NB4 (cell line): ENCODE measurements at regions not wholly inside any gene's neighbourhood (a gene's known extent, or its start where the extent isn't known, plus 50 kb on each side); places are given as distances from the start of the nearest gene placed in this dataset.

Experiments used
- DNase-seq: peaks from one replicate; pipeline ENCODE4 v3.0.0; 2010; ENCODE audit warnings: low read depth
- H3K4me3 ChIP-seq: one replicate; pipeline ENCODE4 v1.5.1; 2011; ENCODE audit warnings: mild to moderate bottlenecking, low read depth, low read length, moderate library complexity
- CTCF ChIP-seq: IDR thresholded peaks from one replicate; pipeline ENCODE4 v1.5.1; 2012; ENCODE audit warnings: low read depth, low read length
- MAX ChIP-seq: IDR thresholded peaks from 2 replicates; pipeline ENCODE4 v1.6.1; 2011; ENCODE audit warnings: low read depth, low read length
- MYC ChIP-seq: IDR thresholded peaks from 2 replicates; pipeline ENCODE4 v1.6.1; 2011; ENCODE audit warnings: low read depth, low read length
- POLR2A ChIP-seq: IDR thresholded peaks from 2 replicates; pipeline ENCODE4 v1.6.1; 2011; ENCODE audit warnings: mild to moderate bottlenecking; ENCODE audit not compliant: insufficient read length; ENCODE audit errors: extremely low read depth

- no peak overlapping the region for H3K4me3 ChIP-seq
- no peak for DNase-seq
- no peak for TF ChIP-seq MAX
- no peak for TF ChIP-seq CTCF
- TF ChIP-seq MYC: no peak
- TF ChIP-seq POLR2A: no peak
Measured at GRCh38 chr2:62364791-62365528, 141.0 kb downstream of the TMEM17 start.

GRCh38 chr2:62363166-62363565 lies 142.8 kb downstream of the TMEM17 start:
- H3K4me3 ChIP-seq: no peak overlapping the region
- no peak for DNase-seq
- TF ChIP-seq CTCF: no peak
- TF ChIP-seq MYC: no peak
- TF ChIP-seq POLR2A: no peak
- TF ChIP-seq MAX: no peak

GRCh38 chr2:62362561-62362960 lies 143.4 kb downstream of the TMEM17 start:
- no peak overlapping the region for H3K4me3 ChIP-seq
- DNase-seq: no peak

GRCh38 chr2:62361964-62362363 lies 144.0 kb downstream of the TMEM17 start:
- TF ChIP-seq POLR2A: no peak
- no peak for TF ChIP-seq MAX
- no peak overlapping the region for H3K4me3 ChIP-seq
- no peak for DNase-seq

More at GRCh38 chr2:62362561-62362960, 143.4 kb downstream of the TMEM17 start:
- TF ChIP-seq MAX (no peak), MYC (no peak), POLR2A (no peak), CTCF (no peak)

- H3K4me3 ChIP-seq: no peak overlapping the region
- no peak for TF ChIP-seq MAX
- TF ChIP-seq POLR2A: no peak
- TF ChIP-seq MYC: no peak
- TF ChIP-seq CTCF: no peak
- no peak for DNase-seq
Measured at GRCh38 chr2:62354771-62355561, 151.0 kb downstream of the TMEM17 start.

GRCh38 chr2:62352031-62352430 lies 154.0 kb downstream of the TMEM17 start:
- no peak overlapping the region for H3K4me3 ChIP-seq
- TF ChIP-seq POLR2A (no peak), MAX (no peak), MYC (no peak), CTCF (no peak)
- DNase-seq: no peak
